Activated CD8-positive, alpha-beta T cell treated with anti-CD3 and anti-CD28 coated beads for 36 hours (primary cell): ENCODE measurements at regions not wholly inside any gene's neighbourhood (a gene's known extent, or its start where the extent isn't known, plus 50 kb on each side); places are given as distances from the start of the nearest gene placed in this dataset.
"Not testable (repeated sequence)": the region's sequence is repeated elsewhere in the genome, so short reads cannot be mapped to it uniquely, and the experiment has no call there.

Experiments
- ATAC-seq: fragments of 200-7000 bp; cut with Tn5 transposase; one replicate; pipeline ENCODE4 v1.10.0; 2021; ENCODE audit warnings: mild to moderate bottlenecking, moderate library complexity
- CTCF ChIA-PET: fragments of 350-600 bp; sonication (Branson Sonifier 250); formaldehyde crosslinking; loops from one replicate; lab custom pipeline; 2021; ENCODE audit warnings: antibody characterized with exemption; lab: Charles Lee
- POLR2A ChIA-PET: fragments of 350-600 bp; sonication (Branson Sonifier 250); formaldehyde crosslinking; loops from one replicate; lab custom pipeline; 2021; ENCODE audit warnings: antibody characterized with exemption; lab: Charles Lee
- DNase-seq: peaks from one replicate; pipeline ENCODE4 v3.0.0-alpha.2; 2020
- H3K27ac Mint-ChIP-seq: one replicate; pipeline ENCODE4 v1.8.0; 2021; ENCODE audit warnings: mild to moderate bottlenecking, mixed read lengths
- H3K27me3 Mint-ChIP-seq: one replicate; pipeline ENCODE4 v1.8.0; 2021; ENCODE audit warnings: mixed read lengths
- H3K36me3 Mint-ChIP-seq: one replicate; pipeline ENCODE4 v1.8.0; 2021; ENCODE audit warnings: low read depth, mixed read lengths
- H3K4me1 Mint-ChIP-seq: one replicate; pipeline ENCODE4 v1.8.0; 2021; ENCODE audit warnings: low read depth, mixed read lengths
- H3K4me3 Mint-ChIP-seq: one replicate; pipeline ENCODE4 v1.8.0; 2021; ENCODE audit warnings: mild to moderate bottlenecking, moderate library complexity, mixed read lengths
- H3K9me3 Mint-ChIP-seq: one replicate; pipeline ENCODE4 v1.8.0; 2021; ENCODE audit warnings: mixed read lengths
- intact Hi-C: fragments of 100-400 bp; cut with micrococcal nuclease; formaldehyde crosslinking; loops from one replicate; pipeline ENCODE4 v1.10.0; 2022
- TF ChIP-seq, protein P1 (sequence below): fragments of 200-600 bp; IDR thresholded peaks from one replicate; pipeline ENCODE4 v1.8.0; 2022; ENCODE audit warnings: antibody characterized with exemption, mild to moderate bottlenecking

GRCh38 chr11:25625094-25625493 lies 706.8 kb upstream of the ANO3 start:
- ATAC-seq (no peak), DNase-seq (no peak)
- TF ChIP-seq, protein P1, sequence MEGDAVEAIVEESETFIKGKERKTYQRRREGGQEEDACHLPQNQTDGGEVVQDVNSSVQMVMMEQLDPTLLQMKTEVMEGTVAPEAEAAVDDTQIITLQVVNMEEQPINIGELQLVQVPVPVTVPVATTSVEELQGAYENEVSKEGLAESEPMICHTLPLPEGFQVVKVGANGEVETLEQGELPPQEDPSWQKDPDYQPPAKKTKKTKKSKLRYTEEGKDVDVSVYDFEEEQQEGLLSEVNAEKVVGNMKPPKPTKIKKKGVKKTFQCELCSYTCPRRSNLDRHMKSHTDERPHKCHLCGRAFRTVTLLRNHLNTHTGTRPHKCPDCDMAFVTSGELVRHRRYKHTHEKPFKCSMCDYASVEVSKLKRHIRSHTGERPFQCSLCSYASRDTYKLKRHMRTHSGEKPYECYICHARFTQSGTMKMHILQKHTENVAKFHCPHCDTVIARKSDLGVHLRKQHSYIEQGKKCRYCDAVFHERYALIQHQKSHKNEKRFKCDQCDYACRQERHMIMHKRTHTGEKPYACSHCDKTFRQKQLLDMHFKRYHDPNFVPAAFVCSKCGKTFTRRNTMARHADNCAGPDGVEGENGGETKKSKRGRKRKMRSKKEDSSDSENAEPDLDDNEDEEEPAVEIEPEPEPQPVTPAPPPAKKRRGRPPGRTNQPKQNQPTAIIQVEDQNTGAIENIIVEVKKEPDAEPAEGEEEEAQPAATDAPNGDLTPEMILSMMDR = no peak
- intact Hi-C loops = no loop called here
- POLR2A ChIA-PET = no interaction called here
- CTCF ChIA-PET = no interaction called here
- no peaks in the 10 kb centered on the region for H3K36me3 Mint-ChIP-seq
- no peak overlapping the region for H3K27ac Mint-ChIP-seq
- H3K4me3 Mint-ChIP-seq = no peak overlapping the region
- H3K9me3 Mint-ChIP-seq = peaks cover 11% of the 10 kb centered on the region
- H3K27me3 Mint-ChIP-seq = no peaks in the 10 kb centered on the region
- H3K4me1 Mint-ChIP-seq = no peaks in the 10 kb centered on the region

DNA sequence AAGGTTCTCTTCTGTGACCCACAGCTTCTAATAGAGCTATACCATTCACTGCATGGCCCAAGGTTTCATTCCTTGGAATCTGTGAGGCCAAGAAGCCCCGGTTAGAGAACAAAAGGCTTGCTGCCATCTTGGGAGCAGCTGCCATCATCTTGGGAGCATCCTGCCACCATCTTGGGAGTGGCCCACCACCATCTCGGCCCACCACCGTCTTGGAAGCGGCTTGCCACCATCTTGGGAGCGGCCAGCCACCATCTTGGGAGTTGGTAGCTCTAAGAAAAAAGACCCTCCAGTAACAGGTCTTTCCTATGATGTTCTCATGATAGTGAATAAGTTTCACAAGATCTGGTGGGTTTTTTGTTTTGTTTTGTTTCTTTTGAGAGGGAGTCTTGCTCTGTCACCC lies 703.9 kb upstream of the ANO3 start:
- TF ChIP-seq, protein P1 = no peak
- no peak for DNase-seq
- Mint-ChIP-seq H3K27me3 (no peaks in the 10 kb centered on the region), H3K4me3 (no peak overlapping the region), H3K9me3 (peaks cover 14% of the 10 kb centered on the region), H3K36me3 (no peaks in the 10 kb centered on the region), H3K27ac (no peak overlapping the region), H3K4me1 (no peaks in the 10 kb centered on the region)
- no peak for ATAC-seq
- CTCF ChIA-PET = no interaction called here
- POLR2A ChIA-PET = no interaction called here
- intact Hi-C loops = no loop called here

- H3K9me3 Mint-ChIP-seq = peaks cover 10% of the 10 kb centered on the region
- intact Hi-C loops = no loop called here
- ATAC-seq (no peak), DNase-seq (no peak)
- POLR2A ChIA-PET = no interaction called here
- H3K4me1 Mint-ChIP-seq = no peaks in the 10 kb centered on the region
- no peak overlapping the region for H3K4me3 Mint-ChIP-seq
- H3K36me3 Mint-ChIP-seq = no peaks in the 10 kb centered on the region
- CTCF ChIA-PET = no interaction called here
- TF ChIP-seq, protein P1 = no peak
- no peaks in the 10 kb centered on the region for H3K27me3 Mint-ChIP-seq
- no peak overlapping the region for H3K27ac Mint-ChIP-seq
These were observed 698.7 kb upstream of the ANO3 start for GRCh38 chr11:25633230-25633629.

DNA sequence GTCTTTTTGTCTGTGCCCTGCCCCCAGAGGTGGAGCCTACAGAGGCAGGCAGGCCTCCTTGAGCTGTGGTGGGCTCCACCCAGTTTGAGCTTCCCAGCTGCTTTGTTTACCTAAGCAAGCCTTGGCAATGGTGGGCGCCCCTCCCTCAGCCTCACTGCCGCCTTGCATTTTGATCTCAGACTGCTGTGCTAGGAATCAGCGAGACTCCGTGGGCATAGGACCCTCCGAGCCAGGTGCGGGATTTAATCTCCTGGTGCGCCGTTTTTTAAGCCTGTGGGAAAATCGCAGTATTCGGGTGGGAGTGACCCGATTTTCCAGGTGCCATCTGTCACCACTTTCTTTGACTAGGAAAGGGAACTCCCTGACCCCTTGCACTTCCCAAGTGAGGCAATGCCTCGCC lies 682.7 kb upstream of the ANO3 start:
- H3K36me3 Mint-ChIP-seq, DNase-seq, intact Hi-C loops, H3K27me3 Mint-ChIP-seq, POLR2A ChIA-PET, H3K4me3 Mint-ChIP-seq, H3K9me3 Mint-ChIP-seq, H3K4me1 Mint-ChIP-seq, ATAC-seq, H3K27ac Mint-ChIP-seq, CTCF ChIA-PET: not testable (repeated sequence)

DNA sequence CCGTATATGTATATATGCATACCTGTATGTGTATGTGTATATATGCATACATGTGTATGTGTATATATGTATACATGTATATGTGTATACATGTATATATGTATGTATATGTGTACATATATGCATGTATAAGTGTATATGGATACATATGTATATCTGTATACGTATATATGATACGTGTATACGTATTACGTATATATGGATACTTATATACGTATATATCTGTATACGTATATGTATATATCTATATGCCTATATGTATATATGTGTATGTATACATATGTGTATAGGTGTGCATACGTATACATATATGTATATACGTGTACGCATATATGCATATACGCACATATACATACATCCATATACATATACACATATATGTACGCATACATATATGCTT lies 681.6 kb upstream of the ANO3 start:
- POLR2A ChIA-PET = no interaction called here
- DNase-seq (no peak), ATAC-seq (no peak)

More for the DNA sequence above, 681.6 kb upstream of the ANO3 start:
- H3K9me3 Mint-ChIP-seq = no peaks in the 10 kb centered on the region
- intact Hi-C loops = no loop called here
- CTCF ChIA-PET = no interaction called here
- H3K4me3 Mint-ChIP-seq = no peak overlapping the region
- TF ChIP-seq, protein P1 = no peak
- H3K27me3 Mint-ChIP-seq = no peaks in the 10 kb centered on the region
- H3K36me3 Mint-ChIP-seq = no peaks in the 10 kb centered on the region
- H3K27ac Mint-ChIP-seq = no peak overlapping the region
- H3K4me1 Mint-ChIP-seq = no peaks in the 10 kb centered on the region
